Panc1 (cell line): ENCODE measurements at regions not wholly inside any gene's neighbourhood (a gene's known extent, or its start where the extent isn't known, plus 50 kb on each side); places are given as distances from the start of the nearest gene placed in this dataset.

Experiments
- ATAC-seq: fragments of 200-7000 bp; cut with Tn5 transposase; 2 replicates; pipeline ENCODE4 v1.9.1; 2020; ENCODE audit warnings: mild to moderate bottlenecking, moderate library complexity
- BruUV-seq: library from RNA; stranded (reverse); fragments of 400-500 nt; replicated peaks from 2 replicates; lab custom pipeline; 2021; lab: Mats Ljungman, UMichigan
- CTCF ChIA-PET: fragments of 300-600 bp; sonication (Branson Sonifier 250); formaldehyde crosslinking; loops from one replicate; lab custom pipeline; 2022; ENCODE audit warnings: antibody characterized with exemption; lab: Charles Lee
- POLR2A ChIA-PET: fragments of 300-600 bp; sonication (Branson Sonifier 250); formaldehyde crosslinking; loops from one replicate; lab custom pipeline; 2022; ENCODE audit warnings: antibody characterized with exemption; lab: Charles Lee
- DNase-seq: peaks from one replicate; pipeline ENCODE4 v3.0.0-alpha.2; 2010; ENCODE audit warnings: low read depth, low spot score
- H3K27ac ChIP-seq: 2 replicates; pipeline ENCODE4 v1.5.1; 2011; ENCODE audit warnings: mild to moderate bottlenecking, low read length, inconsistent platforms
- H3K27me3 ChIP-seq: fragments of 200-500 bp; sonication (Bioruptor generic); 2 replicates; pipeline ENCODE4 v1.6.0; 2014; ENCODE audit warnings: low read length, inconsistent platforms; ENCODE audit not compliant: control insufficient read depth, insufficient read depth
- H3K36me3 ChIP-seq: fragments of 200-500 bp; sonication (Bioruptor generic); 2 replicates; pipeline ENCODE4 v1.5.1; 2014; ENCODE audit warnings: inconsistent platforms, mild to moderate bottlenecking, low read length, moderate library complexity; ENCODE audit not compliant: control insufficient read depth, insufficient read depth
- H3K4me1 ChIP-seq: 2 replicates; pipeline ENCODE4 v1.5.1; 2011; ENCODE audit warnings: inconsistent platforms, mild to moderate bottlenecking, low read length, moderate library complexity; ENCODE audit not compliant: control insufficient read depth, insufficient read depth
- H3K4me3 ChIP-seq, 2 experiments: 2 replicates each; pipeline ENCODE4 v1.5.1; 2011 to 2012; ENCODE audit warnings: low read depth in 2 of 2, low read length in 2 of 2, mild to moderate bottlenecking in 2 of 2, inconsistent platforms in 1 of 2, moderate library complexity in 1 of 2
- H3K9me3 ChIP-seq: fragments of 200-500 bp; sonication (Bioruptor generic); 2 replicates; pipeline ENCODE4 v1.5.1; 2014; ENCODE audit warnings: low read depth, mild to moderate bottlenecking, inconsistent platforms, low read length, moderate library complexity; ENCODE audit not compliant: control insufficient read depth, insufficient read depth
- CTCF ChIP-seq: fragments of 450-650 bp; IDR thresholded peaks from 2 replicates; pipeline ENCODE4 v1.5.1; 2017; ENCODE audit warnings: mild to moderate bottlenecking
- POLR2AphosphoS5 ChIP-seq: IDR thresholded peaks from 2 replicates; pipeline ENCODE4 v1.6.1; 2012; ENCODE audit warnings: mild to moderate bottlenecking, low read depth, low read length, moderate library complexity
- SIN3A ChIP-seq: IDR thresholded peaks from 2 replicates; pipeline ENCODE4 v1.6.1; 2012; ENCODE audit warnings: low read depth, mild to moderate bottlenecking, low read length, moderate library complexity, borderline replicate concordance; ENCODE audit not compliant: insufficient read depth
- TCF7L2 ChIP-seq: IDR thresholded peaks from 2 replicates; pipeline ENCODE4 v1.6.1; 2011; ENCODE audit warnings: mild to moderate bottlenecking, low read depth, low read length, inconsistent platforms
- in situ Hi-C: cut with HindIII; loops from 2 replicates; pipeline ENCODE4 v1.10.0; 2016; ENCODE audit warnings: low sequenced_read_pairs, low pct_unique_long_range_greater_than_20kb
- intact Hi-C: fragments of 100-400 bp; cut with micrococcal nuclease; formaldehyde crosslinking; loops from one replicate; pipeline ENCODE4 v1.10.0; 2022; ENCODE audit not compliant: unreplicated experiment
- TF ChIP-seq, protein P1 (sequence below), 2 experiments: IDR thresholded peaks; 2 replicates each; pipeline ENCODE4 v1.6.1; 2011 to 2012; ENCODE audit warnings: low read depth in 2 of 2, control low read depth in 1 of 2, low read length in 1 of 2, mild to moderate bottlenecking in 1 of 2, moderate library complexity in 1 of 2; ENCODE audit not compliant: insufficient read depth in 1 of 2

DNA sequence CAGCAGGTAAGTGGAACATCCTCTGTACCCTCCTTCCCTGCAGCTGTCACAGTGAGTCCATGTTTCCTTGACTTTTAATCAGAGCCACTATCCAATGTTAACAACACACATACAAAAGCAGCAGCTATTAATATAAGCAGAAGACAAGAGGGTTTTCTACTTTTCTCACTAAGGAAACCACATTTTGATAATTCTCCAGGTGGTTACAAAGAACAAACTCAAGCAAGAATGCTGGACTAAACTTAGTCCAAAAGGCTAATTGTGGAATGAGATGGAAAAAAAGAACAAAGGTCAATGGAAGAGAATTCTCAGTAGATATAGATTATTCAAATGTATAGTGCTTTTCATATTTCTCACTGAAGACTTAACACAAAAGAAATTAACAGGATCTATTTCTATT, 176.9 kb upstream of the SLC39A10 start:
- BruUV-seq: no TSS peak
- Histone ChIP-seq H3K9me3 (no peaks in the 10 kb centered on the region), H3K27ac (no peak overlapping the region), H3K4me1 (no peaks in the 10 kb centered on the region), H3K27me3 (no peaks in the 10 kb centered on the region), H3K36me3 (no peaks in the 10 kb centered on the region), H3K4me3 (no peak overlapping the region)
- no peak for ATAC-seq
- TF ChIP-seq CTCF: no peak
- no peak for TF ChIP-seq POLR2AphosphoS5
- no peak for TF ChIP-seq SIN3A
- TF ChIP-seq, protein P1, sequence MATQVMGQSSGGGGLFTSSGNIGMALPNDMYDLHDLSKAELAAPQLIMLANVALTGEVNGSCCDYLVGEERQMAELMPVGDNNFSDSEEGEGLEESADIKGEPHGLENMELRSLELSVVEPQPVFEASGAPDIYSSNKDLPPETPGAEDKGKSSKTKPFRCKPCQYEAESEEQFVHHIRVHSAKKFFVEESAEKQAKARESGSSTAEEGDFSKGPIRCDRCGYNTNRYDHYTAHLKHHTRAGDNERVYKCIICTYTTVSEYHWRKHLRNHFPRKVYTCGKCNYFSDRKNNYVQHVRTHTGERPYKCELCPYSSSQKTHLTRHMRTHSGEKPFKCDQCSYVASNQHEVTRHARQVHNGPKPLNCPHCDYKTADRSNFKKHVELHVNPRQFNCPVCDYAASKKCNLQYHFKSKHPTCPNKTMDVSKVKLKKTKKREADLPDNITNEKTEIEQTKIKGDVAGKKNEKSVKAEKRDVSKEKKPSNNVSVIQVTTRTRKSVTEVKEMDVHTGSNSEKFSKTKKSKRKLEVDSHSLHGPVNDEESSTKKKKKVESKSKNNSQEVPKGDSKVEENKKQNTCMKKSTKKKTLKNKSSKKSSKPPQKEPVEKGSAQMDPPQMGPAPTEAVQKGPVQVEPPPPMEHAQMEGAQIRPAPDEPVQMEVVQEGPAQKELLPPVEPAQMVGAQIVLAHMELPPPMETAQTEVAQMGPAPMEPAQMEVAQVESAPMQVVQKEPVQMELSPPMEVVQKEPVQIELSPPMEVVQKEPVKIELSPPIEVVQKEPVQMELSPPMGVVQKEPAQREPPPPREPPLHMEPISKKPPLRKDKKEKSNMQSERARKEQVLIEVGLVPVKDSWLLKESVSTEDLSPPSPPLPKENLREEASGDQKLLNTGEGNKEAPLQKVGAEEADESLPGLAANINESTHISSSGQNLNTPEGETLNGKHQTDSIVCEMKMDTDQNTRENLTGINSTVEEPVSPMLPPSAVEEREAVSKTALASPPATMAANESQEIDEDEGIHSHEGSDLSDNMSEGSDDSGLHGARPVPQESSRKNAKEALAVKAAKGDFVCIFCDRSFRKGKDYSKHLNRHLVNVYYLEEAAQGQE (IDR thresholded peaks at IDR 0.05; ENCODE audit: insufficient read depth in 1 of 2, low read depth in 2 of 2, low read length in 1 of 2): no peak
- TF ChIP-seq TCF7L2: no peak
- DNase-seq: no peak
- in situ Hi-C loops (no loop called here), intact Hi-C loops (no loop called here)
- ChIA-PET CTCF (no interaction called here), POLR2A (no interaction called here)

- CTCF ChIA-PET: interaction anchor here (0.8 kb wide), 1 partner anchor 19 kb away, joined by 3 read pairs; no protein-coding TSS in a partner anchor
- ATAC-seq: no peak
- in situ Hi-C loops (no loop called here), intact Hi-C loops (no loop called here)
- POLR2A ChIA-PET: interaction anchor here (0.6 kb wide), 1 partner anchor 312 kb away, joined by 6 read pairs; no protein-coding TSS in a partner anchor
- Histone ChIP-seq H3K4me1 (no peaks in the 10 kb centered on the region), H3K4me3 (no peak overlapping the region), H3K27ac (no peak overlapping the region), H3K27me3 (no peaks in the 10 kb centered on the region), H3K9me3 (no peaks in the 10 kb centered on the region), H3K36me3 (no peaks in the 10 kb centered on the region)
- no TSS peak for BruUV-seq
- DNase-seq: no peak
- TF ChIP-seq TCF7L2: no peak
- no peak for TF ChIP-seq POLR2AphosphoS5
- TF ChIP-seq SIN3A: no peak
- TF ChIP-seq CTCF: no peak
- TF ChIP-seq, protein P1 (IDR thresholded peaks at IDR 0.05; ENCODE audit: insufficient read depth in 1 of 2, low read depth in 2 of 2, low read length in 1 of 2): no peak
These were observed 177.6 kb upstream of the SLC39A10 start for GRCh38 chr2:195479407-195479806.
